SU-DHL-6 (cell line): ENCODE measurements at regions not wholly inside any gene's neighbourhood (a gene's known extent, or its start where the extent isn't known, plus 50 kb on each side); places are given as distances from the start of the nearest gene placed in this dataset.

ENCODE experiments used
- EZH2phosphoT487 ChIP-seq: fragments of 200-600 bp; sonication (generic), shearing (Covaris generic); conservative IDR thresholded peaks from 2 replicates; pipeline ENCODE4 v1.6.1; 2018; ENCODE audit warnings: mild to moderate bottlenecking, antibody characterized with exemption, low read length, moderate library complexity, mixed read lengths
- TF ChIP-seq, protein P1 (sequence below): fragments of 200-600 bp; sonication (generic); IDR thresholded peaks from one replicate; pipeline ENCODE4 v1.5.1; 2017; ENCODE audit warnings: antibody characterized with exemption, mild to moderate bottlenecking, low read length, moderate library complexity; ENCODE audit not compliant: insufficient read depth, poor library complexity, severe bottlenecking

- TF ChIP-seq, protein P1, sequence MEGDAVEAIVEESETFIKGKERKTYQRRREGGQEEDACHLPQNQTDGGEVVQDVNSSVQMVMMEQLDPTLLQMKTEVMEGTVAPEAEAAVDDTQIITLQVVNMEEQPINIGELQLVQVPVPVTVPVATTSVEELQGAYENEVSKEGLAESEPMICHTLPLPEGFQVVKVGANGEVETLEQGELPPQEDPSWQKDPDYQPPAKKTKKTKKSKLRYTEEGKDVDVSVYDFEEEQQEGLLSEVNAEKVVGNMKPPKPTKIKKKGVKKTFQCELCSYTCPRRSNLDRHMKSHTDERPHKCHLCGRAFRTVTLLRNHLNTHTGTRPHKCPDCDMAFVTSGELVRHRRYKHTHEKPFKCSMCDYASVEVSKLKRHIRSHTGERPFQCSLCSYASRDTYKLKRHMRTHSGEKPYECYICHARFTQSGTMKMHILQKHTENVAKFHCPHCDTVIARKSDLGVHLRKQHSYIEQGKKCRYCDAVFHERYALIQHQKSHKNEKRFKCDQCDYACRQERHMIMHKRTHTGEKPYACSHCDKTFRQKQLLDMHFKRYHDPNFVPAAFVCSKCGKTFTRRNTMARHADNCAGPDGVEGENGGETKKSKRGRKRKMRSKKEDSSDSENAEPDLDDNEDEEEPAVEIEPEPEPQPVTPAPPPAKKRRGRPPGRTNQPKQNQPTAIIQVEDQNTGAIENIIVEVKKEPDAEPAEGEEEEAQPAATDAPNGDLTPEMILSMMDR, result no peak
- TF ChIP-seq EZH2phosphoT487, result no peak
Measured at GRCh38 chr2:138336146-138336545, 165.4 kb upstream of the SPOPL start.
